ENCODE measurements at regions not wholly inside any gene's neighbourhood (a gene's known extent, or its start where the extent isn't known, plus 50 kb on each side); places are given as distances from the start of the nearest gene placed in this dataset.

DNA sequence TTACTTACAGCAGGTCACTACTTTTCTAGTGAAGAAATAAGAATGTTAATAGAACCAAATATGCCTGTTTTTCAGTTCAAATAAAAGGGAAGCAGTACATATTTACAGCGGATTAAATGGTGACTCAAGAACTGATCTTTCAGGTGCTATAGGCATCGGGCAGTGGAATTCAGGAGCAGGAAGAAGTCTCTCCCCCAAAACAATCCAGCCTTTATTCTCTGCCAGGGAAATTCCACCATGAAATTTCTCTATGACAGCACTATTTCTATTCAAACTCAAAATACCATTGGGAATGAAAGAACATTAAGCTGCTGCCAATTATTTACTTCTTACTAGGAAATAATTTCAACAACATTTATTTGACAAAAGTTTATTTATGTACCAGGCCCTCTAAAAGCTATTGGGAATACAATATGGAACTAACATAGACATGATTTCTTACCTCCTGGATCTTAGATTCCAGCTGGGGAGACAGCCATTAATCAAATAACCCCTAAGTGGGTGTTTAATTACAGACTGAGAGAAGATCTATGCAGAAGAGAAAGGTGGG, 60.3 kb upstream of the KRR1 start:
- Histone ChIP-seq H3K79me2 (ENCODE audit: insufficient read depth, low read length) (no peaks in the 10 kb centered on the region), H3K4me3 (ENCODE audit: low read length, poor library complexity, severe bottlenecking) (no peak overlapping the region), H3K9me2 (replicated peaks; ENCODE audit: low read depth, low read length) (no peaks in the 10 kb centered on the region), H4K20me1 (ENCODE audit: insufficient read depth, low read length, poor library complexity, severe bottlenecking) (no peaks in the 10 kb centered on the region), H3K4me1 (ENCODE audit: insufficient read depth, low read length, poor library complexity, severe bottlenecking) (no peaks in the 10 kb centered on the region), H3K36me3 (ENCODE audit: insufficient read depth, low read length) (no peaks in the 10 kb centered on the region), H2AFZ (ENCODE audit: low read length) (no peak overlapping the region), H3K27me3 (ENCODE audit: insufficient read depth, low read length, poor library complexity, severe bottlenecking) (no peaks in the 10 kb centered on the region), H3F3A (ENCODE audit: low read depth) (no peaks in the 10 kb centered on the region), H3K9me3 (ENCODE audit: insufficient read depth, low read depth, low read length) (no peaks in the 10 kb centered on the region), H3K4me2 (ENCODE audit: low read depth, low read length, poor library complexity, severe bottlenecking) (no peak overlapping the region), H3K9ac (ENCODE audit: low read depth, low read length, poor library complexity, severe bottlenecking) (no peak overlapping the region)
- TF ChIP-seq EZH2phosphoT487 (IDR thresholded peaks at IDR 0.05; ENCODE audit: borderline replicate concordance): no peak
- TF ChIP-seq CTCF (conservative IDR thresholded peaks at IDR 0.05; ENCODE audit: low read length): no peak

DNA sequence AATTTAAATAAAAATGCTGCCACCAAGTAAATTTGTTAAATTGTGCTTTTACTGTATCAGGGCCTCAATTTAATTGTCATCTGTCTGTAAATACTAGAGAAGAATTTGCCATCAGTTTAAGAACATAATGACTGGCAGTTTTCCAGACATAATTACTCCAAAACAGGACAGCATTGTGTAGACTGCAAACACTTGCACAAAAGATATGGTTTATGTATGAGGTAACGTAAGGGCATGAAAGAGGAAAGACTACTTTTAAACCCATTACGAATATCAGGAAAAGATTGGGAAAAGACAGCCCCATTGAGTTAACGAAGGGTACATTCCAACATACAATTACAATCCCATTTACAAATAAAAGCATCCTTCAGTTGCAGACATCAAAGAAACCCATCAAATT, 59.8 kb upstream of the KRR1 start:
- Histone ChIP-seq H3K4me1 (ENCODE audit: insufficient read depth, low read length, poor library complexity, severe bottlenecking) (no peaks in the 10 kb centered on the region), H3K79me2 (ENCODE audit: insufficient read depth, low read length) (no peaks in the 10 kb centered on the region), H3K9me2 (replicated peaks; ENCODE audit: low read depth, low read length) (no peaks in the 10 kb centered on the region), H3K9ac (ENCODE audit: low read depth, low read length, poor library complexity, severe bottlenecking) (no peak overlapping the region), H4K20me1 (ENCODE audit: insufficient read depth, low read length, poor library complexity, severe bottlenecking) (no peaks in the 10 kb centered on the region), H3K9me3 (ENCODE audit: insufficient read depth, low read depth, low read length) (no peaks in the 10 kb centered on the region), H2AFZ (ENCODE audit: low read length) (no peak overlapping the region), H3K4me2 (ENCODE audit: low read depth, low read length, poor library complexity, severe bottlenecking) (no peak overlapping the region), H3K4me3 (ENCODE audit: low read length, poor library complexity, severe bottlenecking) (no peak overlapping the region), H3F3A (ENCODE audit: low read depth) (no peaks in the 10 kb centered on the region), H3K36me3 (ENCODE audit: insufficient read depth, low read length) (no peaks in the 10 kb centered on the region), H3K27me3 (ENCODE audit: insufficient read depth, low read length, poor library complexity, severe bottlenecking) (no peaks in the 10 kb centered on the region)
- no peak for TF ChIP-seq EZH2phosphoT487 (IDR thresholded peaks at IDR 0.05; ENCODE audit: borderline replicate concordance)
- TF ChIP-seq CTCF (conservative IDR thresholded peaks at IDR 0.05; ENCODE audit: low read length): no peak

GRCh38 chr12:75568801-75569200, 57.4 kb upstream of the KRR1 start:
- Histone ChIP-seq H3K4me3 (ENCODE audit: low read length, poor library complexity, severe bottlenecking) (no peak overlapping the region), H4K20me1 (ENCODE audit: insufficient read depth, low read length, poor library complexity, severe bottlenecking) (no peaks in the 10 kb centered on the region), H3K27me3 (ENCODE audit: insufficient read depth, low read length, poor library complexity, severe bottlenecking) (no peaks in the 10 kb centered on the region), H3K9me3 (ENCODE audit: insufficient read depth, low read depth, low read length) (no peaks in the 10 kb centered on the region; the same call in 1 of the 2 replicates), H3K36me3 (ENCODE audit: insufficient read depth, low read length) (no peaks in the 10 kb centered on the region), H3K79me2 (ENCODE audit: insufficient read depth, low read length) (no peaks in the 10 kb centered on the region), H3K9ac (ENCODE audit: low read depth, low read length, poor library complexity, severe bottlenecking) (no peak overlapping the region), H3K9me2 (replicated peaks; ENCODE audit: low read depth, low read length) (no peaks in the 10 kb centered on the region), H2AFZ (ENCODE audit: low read length) (peak overlapping the region; percentile 24; the same call in 1 of the 2 replicates), H3K4me2 (ENCODE audit: low read depth, low read length, poor library complexity, severe bottlenecking) (no peak overlapping the region), H3F3A (ENCODE audit: low read depth) (0 out of 2 replicates have a peak, but pooled peaks cover 4% of the 10 kb centered on the region), H3K4me1 (ENCODE audit: insufficient read depth, low read length, poor library complexity, severe bottlenecking) (peaks cover 8% of the 10 kb centered on the region)
- TF ChIP-seq CTCF (conservative IDR thresholded peaks at IDR 0.05; ENCODE audit: low read length) (no peak), EZH2phosphoT487 (IDR thresholded peaks at IDR 0.05; ENCODE audit: borderline replicate concordance) (no peak)

Data from Loucy (cell line).